ENCODE measurements at regions not wholly inside any gene's neighbourhood (a gene's known extent, or its start where the extent isn't known, plus 50 kb on each side); places are given as distances from the start of the nearest gene placed in this dataset.

- TF ChIP-seq CTCF (IDR thresholded peaks at IDR 0.05) (no peak), POLR2A (IDR thresholded peaks at IDR 0.05) (no peak), EP300 (IDR thresholded peaks at IDR 0.05) (no peak)
Measured at GRCh38 chr1:61556631-61557030, 168.3 kb downstream of the TM2D1 start.

Measured in upper lobe of left lung (tissue), 4 donors.